T47D (cell line): ENCODE measurements at regions not wholly inside any gene's neighbourhood (a gene's known extent, or its start where the extent isn't known, plus 50 kb on each side); places are given as distances from the start of the nearest gene placed in this dataset.
"Not testable (repeated sequence)": the region's sequence is repeated elsewhere in the genome, so short reads cannot be mapped to it uniquely, and the experiment has no call there.

Experiments
- DNase-seq, 2 experiments: peaks; one replicate each; pipeline versions ENCODE4 v3.0.0 to v3.0.0-alpha.2; 2011 to 2012; ENCODE audit warnings: low read depth in 1 of 2, low spot score in 1 of 2
- JUND ChIP-seq: IDR thresholded peaks from 2 replicates; pipeline ENCODE4 v1.6.1; 2012; ENCODE audit warnings: low read depth
- in situ Hi-C: cut with HindIII; loops from 2 replicates; pipeline ENCODE4 v1.10.0; 2016; ENCODE audit warnings: low sequenced_read_pairs, low pct_unique_long_range_greater_than_20kb

GRCh38 chr12:83256562-83256961 lies 569.9 kb downstream of the TMTC2 start:
- DNase-seq, result no peak
- in situ Hi-C loops, result no loop called here
- TF ChIP-seq JUND, result no peak

- no peak for DNase-seq
- no peak for TF ChIP-seq JUND
- in situ Hi-C loops, result no loop called here
Measured at GRCh38 chr12:83250866-83251265, 564.2 kb downstream of the TMTC2 start.

GRCh38 chr12:83245156-83245555 lies 558.5 kb downstream of the TMTC2 start:
- no peak for DNase-seq
- in situ Hi-C loops, result no loop called here
- no peak for TF ChIP-seq JUND

GRCh38 chr12:83244001-83244400 lies 557.3 kb downstream of the TMTC2 start:
- in situ Hi-C loops, result no loop called here
- TF ChIP-seq JUND, result no peak

GRCh38 chr12:83233987-83234386 lies 547.3 kb downstream of the TMTC2 start:
- DNase-seq, in situ Hi-C loops: not testable (repeated sequence)

More at GRCh38 chr12:83244001-83244400, 557.3 kb downstream of the TMTC2 start:
- no peak for DNase-seq

GRCh38 chr12:83226960-83227359 lies 540.3 kb downstream of the TMTC2 start:
- in situ Hi-C loops, DNase-seq: not testable (repeated sequence)

- no peak for DNase-seq
- TF ChIP-seq JUND, result no peak
- in situ Hi-C loops, result no loop called here
Measured at GRCh38 chr12:83225806-83226205, 539.1 kb downstream of the TMTC2 start.

GRCh38 chr12:83224012-83224411 lies 537.3 kb downstream of the TMTC2 start:
- TF ChIP-seq JUND, result no peak
- no peak for DNase-seq
- in situ Hi-C loops, result no loop called here

GRCh38 chr12:83220774-83221173 lies 534.1 kb downstream of the TMTC2 start:
- in situ Hi-C loops, result no loop called here
- TF ChIP-seq JUND, result no peak
- DNase-seq, result no peak

GRCh38 chr12:83216230-83216629 lies 529.5 kb downstream of the TMTC2 start:
- in situ Hi-C loops, result no loop called here
- DNase-seq, result no peak
- no peak for TF ChIP-seq JUND

- in situ Hi-C loops, result no loop called here
- DNase-seq, result no peak
- no peak for TF ChIP-seq JUND
Measured at GRCh38 chr12:83214185-83214584, 527.5 kb downstream of the TMTC2 start.

GRCh38 chr12:83210933-83211332 lies 524.2 kb downstream of the TMTC2 start:
- in situ Hi-C loops, result no loop called here
- no peak for DNase-seq
- no peak for TF ChIP-seq JUND

GRCh38 chr12:83199069-83199468 lies 512.4 kb downstream of the TMTC2 start:
- in situ Hi-C loops, result no loop called here
- TF ChIP-seq JUND, result no peak
- no peak for DNase-seq

- DNase-seq, result no peak
- TF ChIP-seq JUND, result no peak
- in situ Hi-C loops, result no loop called here
Measured at GRCh38 chr12:83198291-83199015, 511.7 kb downstream of the TMTC2 start.

GRCh38 chr12:83197483-83197914 lies 510.8 kb downstream of the TMTC2 start:
- no peak for TF ChIP-seq JUND
- no peak for DNase-seq
- in situ Hi-C loops, result no loop called here
